Muscle of back (tissue), 3 donors: ENCODE measurements at regions not wholly inside any gene's neighbourhood (a gene's known extent, or its start where the extent isn't known, plus 50 kb on each side); places are given as distances from the start of the nearest gene placed in this dataset.

Source experiments
- DNase-seq, 3 donors: peaks; one replicate each; pipeline versions ENCODE4 v3.0.0 to v3.0.0-alpha.2; 2013

- DNase-seq, result no peak
Observed at GRCh38 chr22:48683640-48684039, 1144.0 kb downstream of the BRD1 start.

- no peak for DNase-seq
Observed at GRCh38 chr22:48682504-48682903, 1145.2 kb downstream of the BRD1 start.

- DNase-seq, result no peak
Observed at GRCh38 chr22:48680601-48681000, 1147.1 kb downstream of the BRD1 start.

- no peak for DNase-seq
Observed at GRCh38 chr22:48679656-48680555, 1147.8 kb downstream of the BRD1 start.

- no peak for DNase-seq
Observed at GRCh38 chr22:48678171-48679135, 1149.2 kb downstream of the BRD1 start.

- DNase-seq, result no peak
Observed at GRCh38 chr22:48677621-48678020, 1150.1 kb downstream of the BRD1 start.

- DNase-seq, result no peak
Observed at GRCh38 chr22:48677168-48677520, 1150.5 kb downstream of the BRD1 start.

- no peak for DNase-seq
Observed at GRCh38 chr22:48676266-48677167, 1151.2 kb downstream of the BRD1 start.

- DNase-seq, result no peak
Observed at GRCh38 chr22:48675830-48676145, 1151.9 kb downstream of the BRD1 start.

- DNase-seq, result peak in 1 of 3 donors; percentile 22
Observed at GRCh38 chr22:48675141-48675829, 1152.4 kb downstream of the BRD1 start.

GRCh38 chr22:48673806-48674500 is 1153.7 kb downstream of the BRD1 start:
- no peak for DNase-seq

- DNase-seq, result no peak
Observed at GRCh38 chr22:48672387-48672786, 1155.3 kb downstream of the BRD1 start.

GRCh38 chr22:48670731-48671130 is 1156.9 kb downstream of the BRD1 start:
- DNase-seq, result no peak

GRCh38 chr22:48669986-48670716 is 1157.5 kb downstream of the BRD1 start:
- peak in 1 of 3 donors; percentile 29 for DNase-seq

GRCh38 chr22:48669226-48669625 is 1158.4 kb downstream of the BRD1 start:
- DNase-seq, result no peak

GRCh38 chr22:48667289-48667688 is 1160.4 kb downstream of the BRD1 start:
- DNase-seq, result no peak

GRCh38 chr22:48666620-48667019 is 1161.1 kb downstream of the BRD1 start:
- DNase-seq, result peak in 1 of 3 donors; percentile 17

- peak in 1 of 3 donors; percentile 87 for DNase-seq
Observed at GRCh38 chr22:48665311-48665995, 1162.2 kb downstream of the BRD1 start.

- no peak for DNase-seq
Observed at GRCh38 chr22:48664586-48664985, 1163.1 kb downstream of the BRD1 start.
